Lower lobe of right lung (tissue), 2 donors: ENCODE measurements at regions not wholly inside any gene's neighbourhood (a gene's known extent, or its start where the extent isn't known, plus 50 kb on each side); places are given as distances from the start of the nearest gene placed in this dataset.

Experiments
- ATAC-seq, 2 donors: fragments of 200-7000 bp; cut with Tn5 transposase; one replicate each; pipeline ENCODE4 v1.9.1; 2020 to 2022; ENCODE audit warnings: mild to moderate bottlenecking in 2 of 2, moderate library complexity in 2 of 2
- DNase-seq: peaks from one replicate; pipeline ENCODE4 v3.0.0-alpha.2; 2020
- H3K27ac ChIP-seq: fragments of 200-600 bp; one replicate; pipeline ENCODE4 v1.8.0; 2022
- H3K27me3 ChIP-seq: fragments of 200-600 bp; one replicate; pipeline ENCODE4 v1.8.0; 2022; ENCODE audit warnings: low read depth
- H3K36me3 ChIP-seq: fragments of 200-600 bp; one replicate; pipeline ENCODE4 v1.8.0; 2022; ENCODE audit warnings: mild to moderate bottlenecking
- H3K4me1 ChIP-seq: fragments of 200-600 bp; one replicate; pipeline ENCODE4 v1.8.0; 2022
- H3K4me3 ChIP-seq: fragments of 200-600 bp; one replicate; pipeline ENCODE4 v1.8.0; 2022; ENCODE audit warnings: mild to moderate bottlenecking
- H3K9me3 ChIP-seq: fragments of 200-600 bp; one replicate; pipeline ENCODE4 v1.8.0; 2022
- intact Hi-C: fragments of 100-400 bp; cut with DNase I; formaldehyde crosslinking; loops from one replicate; pipeline ENCODE4 v1.11.0; 2022
- TF ChIP-seq, protein P1 (sequence below): fragments of 200-600 bp; IDR thresholded peaks from one replicate; pipeline ENCODE4 v1.8.0; 2022; ENCODE audit warnings: antibody characterized with exemption, mild to moderate bottlenecking
- donor health status: DM: no; HTN: yes; CAD: no; lungs with severe emphysema.

DNA sequence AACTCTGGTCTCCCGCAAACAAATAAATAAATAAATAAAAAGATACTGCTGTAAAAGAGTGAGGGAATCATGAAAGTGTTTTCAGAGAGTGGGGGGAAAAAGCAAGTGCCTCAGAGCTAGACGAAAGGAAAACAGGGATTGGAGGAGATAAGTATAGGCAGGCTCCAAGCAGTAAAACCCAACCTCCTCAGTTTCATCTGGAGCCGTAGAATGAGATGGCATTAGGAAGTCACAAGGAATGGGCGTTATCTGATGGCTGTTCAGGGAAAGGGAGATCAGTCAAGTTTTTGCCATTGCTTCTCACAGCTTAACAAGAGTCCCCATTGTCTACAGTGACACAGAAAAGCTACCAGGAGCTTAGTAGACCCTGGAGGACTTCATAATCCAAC is 451.5 kb upstream of the PPP2R3A start:
- intact Hi-C loops: no loop called here
- H3K4me3 ChIP-seq: no peak overlapping the region

DNA sequence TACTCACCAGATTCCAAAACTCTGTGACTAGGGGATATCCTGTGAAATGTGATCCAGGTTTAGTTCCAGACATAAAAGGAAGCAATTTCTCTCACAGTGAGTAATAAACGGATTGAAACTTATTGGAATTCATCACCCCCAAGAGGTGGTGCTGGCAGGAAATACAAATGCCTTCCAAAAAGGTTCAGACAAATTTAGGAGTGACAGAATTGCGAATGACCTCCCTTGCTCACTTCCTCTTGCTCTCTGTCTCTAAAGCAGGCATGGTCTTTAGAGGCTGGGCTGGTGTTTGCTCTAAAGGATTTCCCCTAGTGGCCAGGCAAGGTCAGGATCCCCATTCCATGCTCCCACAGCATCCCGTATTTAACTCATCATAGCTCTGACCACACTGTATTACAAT is 449.4 kb upstream of the PPP2R3A start:
- Histone ChIP-seq H3K4me1 (no peaks in the 10 kb centered on the region), H3K36me3 (no peaks in the 10 kb centered on the region), H3K27me3 (no peaks in the 10 kb centered on the region), H3K27ac (no peak overlapping the region), H3K9me3 (no peaks in the 10 kb centered on the region), H3K4me3 (no peak overlapping the region)
- ATAC-seq: no peak
- intact Hi-C loops: no loop called here
- no peak for DNase-seq
- TF ChIP-seq, protein P1, sequence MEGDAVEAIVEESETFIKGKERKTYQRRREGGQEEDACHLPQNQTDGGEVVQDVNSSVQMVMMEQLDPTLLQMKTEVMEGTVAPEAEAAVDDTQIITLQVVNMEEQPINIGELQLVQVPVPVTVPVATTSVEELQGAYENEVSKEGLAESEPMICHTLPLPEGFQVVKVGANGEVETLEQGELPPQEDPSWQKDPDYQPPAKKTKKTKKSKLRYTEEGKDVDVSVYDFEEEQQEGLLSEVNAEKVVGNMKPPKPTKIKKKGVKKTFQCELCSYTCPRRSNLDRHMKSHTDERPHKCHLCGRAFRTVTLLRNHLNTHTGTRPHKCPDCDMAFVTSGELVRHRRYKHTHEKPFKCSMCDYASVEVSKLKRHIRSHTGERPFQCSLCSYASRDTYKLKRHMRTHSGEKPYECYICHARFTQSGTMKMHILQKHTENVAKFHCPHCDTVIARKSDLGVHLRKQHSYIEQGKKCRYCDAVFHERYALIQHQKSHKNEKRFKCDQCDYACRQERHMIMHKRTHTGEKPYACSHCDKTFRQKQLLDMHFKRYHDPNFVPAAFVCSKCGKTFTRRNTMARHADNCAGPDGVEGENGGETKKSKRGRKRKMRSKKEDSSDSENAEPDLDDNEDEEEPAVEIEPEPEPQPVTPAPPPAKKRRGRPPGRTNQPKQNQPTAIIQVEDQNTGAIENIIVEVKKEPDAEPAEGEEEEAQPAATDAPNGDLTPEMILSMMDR: no peak

More for the DNA sequence above, 451.5 kb upstream of the PPP2R3A start:
- TF ChIP-seq, protein P1: no peak
- H3K27ac ChIP-seq: no peak overlapping the region
- no peaks in the 10 kb centered on the region for H3K9me3 ChIP-seq
- ATAC-seq: no peak
- no peaks in the 10 kb centered on the region for H3K4me1 ChIP-seq
- no peaks in the 10 kb centered on the region for H3K27me3 ChIP-seq
- no peak for DNase-seq
- no peaks in the 10 kb centered on the region for H3K36me3 ChIP-seq

DNA sequence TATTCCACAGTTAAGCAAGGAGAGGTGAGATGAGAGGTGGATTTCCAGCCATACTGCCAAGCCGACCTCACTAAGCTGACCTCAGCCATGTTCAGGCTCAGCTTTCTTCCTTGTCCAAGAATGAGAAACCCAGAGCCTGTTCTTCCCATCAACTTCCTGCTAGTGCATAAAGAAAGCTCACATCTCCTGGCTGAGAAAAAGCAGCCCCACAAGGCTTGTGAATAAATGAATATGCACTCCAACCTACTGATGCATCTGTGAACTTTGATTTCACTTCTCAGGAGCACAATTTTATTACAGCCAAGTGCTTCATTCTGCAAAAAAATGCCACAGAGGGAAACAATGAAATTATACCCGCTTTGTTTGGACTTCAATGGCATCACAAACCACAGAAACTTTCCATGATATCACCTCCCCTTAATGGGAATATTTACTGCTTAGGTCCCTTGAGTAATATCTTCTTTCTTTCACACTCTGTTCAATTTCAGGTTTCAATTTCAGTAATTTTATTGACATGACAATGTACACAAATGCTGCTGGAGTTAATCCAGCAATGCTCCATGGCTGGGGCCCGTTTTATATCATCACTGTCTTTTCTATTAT is 437.0 kb upstream of the PPP2R3A start:
- intact Hi-C loops: no loop called here
- TF ChIP-seq, protein P1: no peak
- no peaks in the 10 kb centered on the region for H3K9me3 ChIP-seq
- H3K4me3 ChIP-seq: no peak overlapping the region
- H3K27me3 ChIP-seq: no peaks in the 10 kb centered on the region
- no peak overlapping the region for H3K27ac ChIP-seq
- no peaks in the 10 kb centered on the region for H3K4me1 ChIP-seq
- DNase-seq (no peak), ATAC-seq (no peak)
- H3K36me3 ChIP-seq: no peaks in the 10 kb centered on the region

DNA sequence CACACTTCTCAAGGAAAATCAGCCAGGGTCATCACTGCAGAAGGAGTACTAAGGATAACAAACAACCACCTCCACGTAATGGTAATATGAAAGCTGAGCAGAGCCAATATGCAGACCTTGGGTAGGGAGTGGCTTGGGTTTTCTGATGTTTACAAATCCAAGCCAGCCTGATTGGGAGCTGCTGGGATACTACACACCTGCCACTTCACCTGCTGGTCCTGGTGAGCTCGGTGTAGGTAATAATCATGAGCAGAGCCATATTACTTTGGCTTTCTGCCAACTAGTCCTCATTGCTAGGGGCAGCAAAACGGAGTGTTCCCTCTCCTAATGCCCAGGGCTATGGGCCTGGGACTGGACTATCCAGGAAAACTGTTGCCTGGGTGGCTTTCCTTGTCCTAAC is 433.5 kb upstream of the PPP2R3A start:
- Histone ChIP-seq H3K4me3 (no peak overlapping the region), H3K27me3 (no peaks in the 10 kb centered on the region), H3K27ac (no peak overlapping the region), H3K4me1 (no peaks in the 10 kb centered on the region), H3K9me3 (no peaks in the 10 kb centered on the region), H3K36me3 (no peaks in the 10 kb centered on the region)
- ATAC-seq (no peak), DNase-seq (no peak)
- intact Hi-C loops: no loop called here
- TF ChIP-seq, protein P1: no peak

DNA sequence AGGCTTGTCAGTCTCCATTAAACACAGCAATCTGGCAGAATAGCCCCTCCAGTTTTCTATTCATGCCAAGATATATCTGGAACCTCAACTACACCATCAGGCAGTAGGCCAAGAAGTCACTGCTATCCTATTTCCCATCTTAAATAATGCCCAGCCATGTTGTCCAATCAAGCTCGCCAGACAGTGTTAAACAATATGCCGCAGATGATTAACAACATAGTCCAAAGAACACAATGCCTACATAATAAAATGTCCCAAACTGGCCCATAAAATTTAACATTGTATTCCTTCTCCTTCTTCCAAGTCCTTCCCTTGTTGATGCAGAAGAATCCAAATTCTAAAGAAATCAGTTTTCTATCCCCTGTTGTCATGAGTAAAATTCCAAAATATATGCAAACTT is 427.4 kb upstream of the PPP2R3A start:
- no peak for ATAC-seq

More for the DNA sequence above, 427.4 kb upstream of the PPP2R3A start:
- DNase-seq: no peak
- intact Hi-C loops: no loop called here
- H3K27ac ChIP-seq: no peak overlapping the region
- H3K4me1 ChIP-seq: no peaks in the 10 kb centered on the region
- H3K4me3 ChIP-seq: no peak overlapping the region
- H3K9me3 ChIP-seq: no peaks in the 10 kb centered on the region
- H3K36me3 ChIP-seq: no peaks in the 10 kb centered on the region
- H3K27me3 ChIP-seq: no peaks in the 10 kb centered on the region
- TF ChIP-seq, protein P1: no peak
